GM10266 (cell line): ENCODE measurements at regions not wholly inside any gene's neighbourhood (a gene's known extent, or its start where the extent isn't known, plus 50 kb on each side); places are given as distances from the start of the nearest gene placed in this dataset.
"Not testable (repeated sequence)": the region's sequence is repeated elsewhere in the genome, so short reads cannot be mapped to it uniquely, and the experiment has no call there.

Source experiments
- DNase-seq: peaks from one replicate; pipeline ENCODE4 v3.0.0; 2012; ENCODE audit errors: extremely low spot score
- TF ChIP-seq, protein P1 (sequence below): IDR thresholded peaks from 2 replicates; pipeline ENCODE4 v1.5.1; 2012; ENCODE audit warnings: mild to moderate bottlenecking, low read depth; ENCODE audit not compliant: control insufficient read depth, insufficient read depth; ENCODE audit errors: missing control alignments

DNA sequence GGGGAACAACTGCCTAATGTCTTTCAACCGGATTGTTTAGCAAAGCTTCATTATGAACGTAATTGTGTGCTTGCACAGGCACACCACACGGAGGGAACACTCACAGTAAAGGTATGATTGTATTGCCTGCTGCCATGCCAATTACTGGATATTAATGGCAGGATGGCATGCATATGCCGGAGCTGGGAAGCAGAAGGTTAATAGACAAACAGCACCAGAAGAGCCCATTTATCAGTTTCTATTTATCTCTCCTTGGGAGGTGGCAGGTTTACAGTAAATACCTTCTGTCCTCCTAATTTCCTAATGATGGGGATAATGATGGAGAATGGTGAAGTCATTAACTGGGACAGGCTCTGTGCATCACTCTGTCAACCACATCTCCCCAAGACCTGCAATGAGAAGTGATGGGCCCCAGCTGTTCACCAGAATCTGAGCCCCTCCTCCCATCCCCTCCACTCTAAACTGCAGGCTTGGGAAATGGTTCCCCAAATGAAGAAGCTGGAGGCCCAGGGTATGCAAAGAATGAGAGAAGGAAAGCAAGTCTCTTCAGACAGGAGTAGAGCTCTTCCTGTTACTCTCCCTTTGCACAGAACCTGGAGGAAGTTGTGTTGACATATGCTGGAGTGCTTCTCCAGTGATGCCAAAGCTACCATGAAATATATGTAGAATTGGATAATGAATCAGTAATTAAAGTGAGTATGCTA lies 160.8 kb downstream of the NAA11 start:
- no peak for DNase-seq
- TF ChIP-seq, protein P1, sequence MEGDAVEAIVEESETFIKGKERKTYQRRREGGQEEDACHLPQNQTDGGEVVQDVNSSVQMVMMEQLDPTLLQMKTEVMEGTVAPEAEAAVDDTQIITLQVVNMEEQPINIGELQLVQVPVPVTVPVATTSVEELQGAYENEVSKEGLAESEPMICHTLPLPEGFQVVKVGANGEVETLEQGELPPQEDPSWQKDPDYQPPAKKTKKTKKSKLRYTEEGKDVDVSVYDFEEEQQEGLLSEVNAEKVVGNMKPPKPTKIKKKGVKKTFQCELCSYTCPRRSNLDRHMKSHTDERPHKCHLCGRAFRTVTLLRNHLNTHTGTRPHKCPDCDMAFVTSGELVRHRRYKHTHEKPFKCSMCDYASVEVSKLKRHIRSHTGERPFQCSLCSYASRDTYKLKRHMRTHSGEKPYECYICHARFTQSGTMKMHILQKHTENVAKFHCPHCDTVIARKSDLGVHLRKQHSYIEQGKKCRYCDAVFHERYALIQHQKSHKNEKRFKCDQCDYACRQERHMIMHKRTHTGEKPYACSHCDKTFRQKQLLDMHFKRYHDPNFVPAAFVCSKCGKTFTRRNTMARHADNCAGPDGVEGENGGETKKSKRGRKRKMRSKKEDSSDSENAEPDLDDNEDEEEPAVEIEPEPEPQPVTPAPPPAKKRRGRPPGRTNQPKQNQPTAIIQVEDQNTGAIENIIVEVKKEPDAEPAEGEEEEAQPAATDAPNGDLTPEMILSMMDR, result no peak

DNA sequence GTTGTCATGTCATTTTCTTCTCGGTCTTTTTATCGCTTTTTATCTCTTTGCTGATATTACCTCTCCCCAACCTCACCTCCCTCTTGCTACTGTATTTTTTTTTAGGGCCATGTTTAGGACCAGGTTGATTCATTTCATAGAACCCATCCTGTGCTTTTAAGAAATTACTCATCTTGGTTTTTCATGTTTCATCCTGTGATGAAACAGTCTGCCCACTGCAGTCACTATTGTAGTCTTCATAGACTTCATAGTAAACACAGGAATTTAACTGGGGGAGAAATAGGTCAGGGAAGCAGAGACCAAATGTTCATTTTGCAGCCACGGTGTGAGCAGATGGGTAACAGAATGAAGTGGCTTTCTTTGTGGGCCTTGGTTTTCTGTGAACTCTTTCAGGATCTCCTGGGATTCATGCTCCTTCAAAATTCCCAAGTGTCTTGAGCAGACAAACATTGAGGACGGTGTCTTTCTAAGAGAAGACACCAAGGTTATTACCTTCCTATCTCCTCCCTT lies 161.8 kb downstream of the NAA11 start:
- DNase-seq, result no peak
- TF ChIP-seq, protein P1, result no peak

DNA sequence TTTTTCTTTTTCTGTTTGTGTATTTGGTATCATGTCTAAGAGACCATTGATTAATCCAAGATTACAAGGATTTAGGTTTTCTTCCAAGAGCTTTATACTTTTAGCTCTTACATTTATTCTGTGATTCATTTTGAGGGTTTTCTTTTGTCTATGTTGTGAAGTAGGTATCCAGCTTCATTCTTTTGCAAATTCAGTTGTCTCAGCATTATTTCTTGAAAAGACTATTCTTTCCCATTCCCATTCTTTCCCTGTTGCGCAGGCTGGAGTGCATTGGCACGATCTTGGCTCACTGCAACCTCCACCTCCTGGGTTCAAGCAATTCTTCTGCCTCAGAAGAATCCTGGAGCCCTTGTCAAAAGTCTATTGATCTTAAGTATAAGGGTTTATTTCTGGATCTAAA lies 164.9 kb downstream of the NAA11 start:
- TF ChIP-seq, protein P1, result no peak
- no peak for DNase-seq

DNA sequence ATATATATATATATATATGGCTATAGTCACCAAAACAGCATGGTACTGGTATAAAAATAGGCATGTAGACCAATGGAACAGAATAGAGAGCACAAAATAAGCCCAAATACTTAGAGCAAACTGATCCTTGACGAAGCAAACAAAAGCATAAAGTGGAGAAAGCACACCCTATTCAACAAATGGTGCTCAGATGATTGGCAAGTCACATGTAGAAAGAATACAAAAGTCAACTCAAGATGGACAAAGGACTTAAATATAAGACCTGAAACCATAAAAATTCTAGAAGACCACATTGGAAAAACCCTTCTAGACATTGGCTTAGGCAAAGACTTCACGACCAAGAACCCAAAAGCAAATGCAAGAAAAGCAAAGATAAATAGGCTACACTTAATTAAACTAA lies 167.2 kb downstream of the NAA11 start:
- DNase-seq, result not testable (repeated sequence)

DNA sequence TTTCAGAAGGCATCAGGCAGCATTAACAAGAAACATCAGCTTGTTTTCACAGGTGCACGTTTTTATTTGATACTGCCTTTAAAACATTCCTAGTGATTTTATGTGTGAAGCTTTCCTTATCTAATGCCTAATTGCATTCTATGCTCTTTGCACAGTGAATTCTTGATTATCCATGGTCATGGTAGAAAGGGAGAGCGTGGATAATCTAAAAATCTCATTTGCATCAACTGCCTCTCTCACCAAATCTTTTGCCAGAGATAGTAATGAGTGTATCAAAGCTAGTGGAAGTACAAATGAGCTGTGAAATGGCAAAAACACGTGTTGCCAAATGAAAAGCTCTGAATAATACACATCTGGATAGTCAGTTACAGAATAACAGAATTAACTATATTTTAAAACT lies 170.5 kb downstream of the NAA11 start:
- no peak for DNase-seq
- TF ChIP-seq, protein P1, result no peak

DNA sequence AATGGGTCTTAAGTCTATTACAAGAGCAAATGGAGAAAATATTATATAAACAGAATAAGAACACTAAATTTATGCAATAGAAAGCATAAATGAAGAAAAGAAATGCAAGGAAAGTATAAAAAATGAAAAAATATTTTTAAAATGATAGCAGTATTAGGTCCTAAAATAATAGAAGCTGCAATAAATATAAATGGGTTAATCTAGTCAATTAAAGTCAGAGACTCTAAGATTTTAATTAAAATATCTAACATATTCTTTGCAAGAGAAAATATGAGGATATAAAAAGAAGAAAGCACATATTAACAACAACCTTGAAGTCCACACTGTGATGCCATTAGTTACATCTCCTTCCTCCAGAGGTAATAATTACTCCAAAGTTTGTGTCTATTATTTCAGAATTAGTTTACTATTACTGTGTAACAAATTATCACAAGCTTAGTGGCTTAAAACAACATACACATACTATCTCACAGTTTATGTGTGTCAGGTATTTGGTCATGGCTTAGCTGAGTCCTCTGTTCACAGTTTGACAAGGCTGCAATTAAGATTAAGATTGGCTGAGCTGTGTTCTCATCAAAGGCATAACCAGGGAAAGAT lies 174.9 kb downstream of the NAA11 start:
- TF ChIP-seq, protein P1, result no peak
- no peak for DNase-seq

DNA sequence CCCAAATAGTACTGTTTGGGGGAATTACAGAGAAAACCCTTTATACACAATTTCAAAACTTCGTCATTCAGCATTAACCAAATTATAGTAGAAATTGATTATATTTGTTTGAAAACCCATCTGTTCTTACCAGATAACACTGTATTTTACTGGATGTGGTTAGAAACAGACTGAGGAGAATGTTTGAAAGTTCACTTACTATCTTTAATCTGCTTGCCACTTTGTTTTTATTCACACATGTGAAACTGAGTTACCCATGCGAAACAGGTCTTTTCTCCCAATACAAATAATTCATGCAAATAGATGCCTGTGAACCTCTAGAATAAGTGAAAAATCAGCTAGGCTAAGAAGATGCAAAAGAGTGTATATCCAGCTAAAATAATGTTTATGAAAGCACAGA lies 177.5 kb downstream of the NAA11 start:
- no peak for DNase-seq
- TF ChIP-seq, protein P1, result no peak
